K562 (cell line): ENCODE measurements at regions not wholly inside any gene's neighbourhood (a gene's known extent, or its start where the extent isn't known, plus 50 kb on each side); places are given as distances from the start of the nearest gene placed in this dataset.

Experiments used
- L3MBTL2 ChIP-seq: fragments of 450-650 bp; IDR thresholded peaks from 2 replicates; pipeline ENCODE4 v1.6.1; 2016; ENCODE audit warnings: mild to moderate bottlenecking, moderate library complexity
- MAFG ChIP-seq: fragments of 450-650 bp; conservative IDR thresholded peaks from 2 replicates; pipeline ENCODE4 v1.6.1; 2016; ENCODE audit warnings: missing genetic modification characterization, missing compliant biosample characterization
- TF ChIP-seq, protein P1 (sequence below), 2 experiments: fragments of 450-650 bp; formaldehyde crosslinking in 1 of 2; IDR thresholded peaks; 2 replicates each; pipeline versions ENCODE4 v1.4.0 to v1.6.1; 2014 to 2020; ENCODE audit warnings: mild to moderate bottlenecking in 2 of 2, borderline replicate concordance in 1 of 2, low read depth in 1 of 2

GRCh38 chr5:1728846-1729245, 70.8 kb downstream of the MRPL36 start (continued):
- TF ChIP-seq, protein P1, sequence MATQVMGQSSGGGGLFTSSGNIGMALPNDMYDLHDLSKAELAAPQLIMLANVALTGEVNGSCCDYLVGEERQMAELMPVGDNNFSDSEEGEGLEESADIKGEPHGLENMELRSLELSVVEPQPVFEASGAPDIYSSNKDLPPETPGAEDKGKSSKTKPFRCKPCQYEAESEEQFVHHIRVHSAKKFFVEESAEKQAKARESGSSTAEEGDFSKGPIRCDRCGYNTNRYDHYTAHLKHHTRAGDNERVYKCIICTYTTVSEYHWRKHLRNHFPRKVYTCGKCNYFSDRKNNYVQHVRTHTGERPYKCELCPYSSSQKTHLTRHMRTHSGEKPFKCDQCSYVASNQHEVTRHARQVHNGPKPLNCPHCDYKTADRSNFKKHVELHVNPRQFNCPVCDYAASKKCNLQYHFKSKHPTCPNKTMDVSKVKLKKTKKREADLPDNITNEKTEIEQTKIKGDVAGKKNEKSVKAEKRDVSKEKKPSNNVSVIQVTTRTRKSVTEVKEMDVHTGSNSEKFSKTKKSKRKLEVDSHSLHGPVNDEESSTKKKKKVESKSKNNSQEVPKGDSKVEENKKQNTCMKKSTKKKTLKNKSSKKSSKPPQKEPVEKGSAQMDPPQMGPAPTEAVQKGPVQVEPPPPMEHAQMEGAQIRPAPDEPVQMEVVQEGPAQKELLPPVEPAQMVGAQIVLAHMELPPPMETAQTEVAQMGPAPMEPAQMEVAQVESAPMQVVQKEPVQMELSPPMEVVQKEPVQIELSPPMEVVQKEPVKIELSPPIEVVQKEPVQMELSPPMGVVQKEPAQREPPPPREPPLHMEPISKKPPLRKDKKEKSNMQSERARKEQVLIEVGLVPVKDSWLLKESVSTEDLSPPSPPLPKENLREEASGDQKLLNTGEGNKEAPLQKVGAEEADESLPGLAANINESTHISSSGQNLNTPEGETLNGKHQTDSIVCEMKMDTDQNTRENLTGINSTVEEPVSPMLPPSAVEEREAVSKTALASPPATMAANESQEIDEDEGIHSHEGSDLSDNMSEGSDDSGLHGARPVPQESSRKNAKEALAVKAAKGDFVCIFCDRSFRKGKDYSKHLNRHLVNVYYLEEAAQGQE (IDR thresholded peaks at IDR 0.05; ENCODE audit: borderline replicate concordance): peak; percentile 53
- TF ChIP-seq, protein P1 (CRISPR knock-in tag; IDR thresholded peaks at IDR 0.05; ENCODE audit: low read depth): no peak
- TF ChIP-seq L3MBTL2 (0 out of 2 replicates have a peak, but pooled peaks have one; percentile 15), MAFG (tag) (no peak)
